ENCODE measurements at regions not wholly inside any gene's neighbourhood (a gene's known extent, or its start where the extent isn't known, plus 50 kb on each side); places are given as distances from the start of the nearest gene placed in this dataset.

DNA sequence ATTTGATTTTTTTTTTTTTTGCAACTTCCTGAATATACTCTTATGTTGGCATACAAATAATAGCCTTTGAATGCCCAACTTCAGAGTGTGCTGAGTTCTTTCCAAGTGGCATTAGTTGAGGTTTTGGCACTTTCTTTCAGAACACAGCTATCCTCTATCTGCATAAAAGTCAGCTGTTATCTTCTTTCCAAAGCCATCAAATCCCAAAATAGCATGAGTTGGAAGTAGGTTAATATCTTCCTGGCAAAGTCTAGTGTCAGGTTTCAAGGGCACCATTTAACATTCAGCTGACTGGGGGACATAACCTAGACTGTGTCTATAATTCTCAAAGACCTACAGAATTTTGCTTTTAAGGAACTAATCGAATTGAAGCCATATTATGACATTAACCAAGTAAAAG, 223.9 kb downstream of the PLPP3 start:
- H3K36me3 Mint-ChIP-seq (ENCODE audit: insufficient read depth in 1 of 3, low read depth in 3 of 3), result no peaks in the 10 kb centered on the region
- no peak for DNase-seq
- no peak overlapping the region for H3K27ac Mint-ChIP-seq
- no peak overlapping the region for H3K4me3 Mint-ChIP-seq
- Histone ChIP-seq H2AK5ac (ENCODE audit: insufficient read length, low read length) (no peak overlapping the region), H3K23ac (ENCODE audit: insufficient read length, low read depth, low read length) (no peak overlapping the region), H2BK120ac (ENCODE audit: low read depth, low read length, poor library complexity, severe bottlenecking) (no peak overlapping the region), H3K4ac (ENCODE audit: low read depth, low read length) (no peak overlapping the region), H2AFZ (ENCODE audit: low read length) (no peak overlapping the region), H2BK5ac (ENCODE audit: insufficient read length, low read length) (no peak overlapping the region), H3K23me2 (ENCODE audit: insufficient read length, low read depth, low read length, poor library complexity, severe bottlenecking) (no peaks in the 10 kb centered on the region), H2BK12ac (ENCODE audit: insufficient read length, low read depth, low read length) (no peak overlapping the region), H3K18ac (ENCODE audit: insufficient read length, low read depth, low read length) (no peak overlapping the region), H3K14ac (ENCODE audit: insufficient read depth, low read length) (no peak overlapping the region), H4K91ac (ENCODE audit: insufficient read length, low read depth, low read length) (no peak overlapping the region), H3K79me2 (ENCODE audit: insufficient read depth, low read length) (no peaks in the 10 kb centered on the region), H3K4me2 (ENCODE audit: insufficient read depth, insufficient read length, low read length) (no peak overlapping the region), H4K20me1 (ENCODE audit: control insufficient read depth, insufficient read depth, insufficient read length) (no peaks in the 10 kb centered on the region), H2BK15ac (ENCODE audit: low read depth, low read length) (no peak overlapping the region), H3K56ac (ENCODE audit: insufficient read length, low read depth, low read length) (no peak overlapping the region), H3K4me1 (ENCODE audit: insufficient read depth, low read length) (no peaks in the 10 kb centered on the region), H3T11ph (ENCODE audit: low read length) (no peak overlapping the region), H3K27me3 (ENCODE audit: insufficient read depth, low read length) (no peaks in the 10 kb centered on the region), H4K5ac (ENCODE audit: insufficient read length, low read depth, low read length) (no peak overlapping the region), H3K79me1 (ENCODE audit: insufficient read depth, low read depth, low read length, poor library complexity, severe bottlenecking) (no peaks in the 10 kb centered on the region), H3K27ac (ENCODE audit: insufficient read length, low read depth, low read length) (no peak overlapping the region), H3K9ac (ENCODE audit: extremely low read depth, insufficient read length, low read length) (no peak overlapping the region), H3K9me3 (ENCODE audit: control insufficient read depth, low read depth, low read length) (no peaks in the 10 kb centered on the region), H2BK20ac (ENCODE audit: low read depth, low read length, poor library complexity, severe bottlenecking) (no peak overlapping the region), H4K8ac (replicated peaks; ENCODE audit: insufficient read length, low read depth, low read length) (no peak overlapping the region)
- no peaks in the 10 kb centered on the region for H3K27me3 Mint-ChIP-seq (ENCODE audit: low read depth)
- peaks cover 3 to 7% of the 10 kb centered on the region in 2 experiments; a peak in 3 of 4 replicates for H3K4me1 Mint-ChIP-seq
- WGBS (ENCODE audit: extremely low coverage, insufficient read length, low lambda C conversion rate), result no CpG with 5 or more reads among the region's 1 CpG
- TF ChIP-seq, protein P1, sequence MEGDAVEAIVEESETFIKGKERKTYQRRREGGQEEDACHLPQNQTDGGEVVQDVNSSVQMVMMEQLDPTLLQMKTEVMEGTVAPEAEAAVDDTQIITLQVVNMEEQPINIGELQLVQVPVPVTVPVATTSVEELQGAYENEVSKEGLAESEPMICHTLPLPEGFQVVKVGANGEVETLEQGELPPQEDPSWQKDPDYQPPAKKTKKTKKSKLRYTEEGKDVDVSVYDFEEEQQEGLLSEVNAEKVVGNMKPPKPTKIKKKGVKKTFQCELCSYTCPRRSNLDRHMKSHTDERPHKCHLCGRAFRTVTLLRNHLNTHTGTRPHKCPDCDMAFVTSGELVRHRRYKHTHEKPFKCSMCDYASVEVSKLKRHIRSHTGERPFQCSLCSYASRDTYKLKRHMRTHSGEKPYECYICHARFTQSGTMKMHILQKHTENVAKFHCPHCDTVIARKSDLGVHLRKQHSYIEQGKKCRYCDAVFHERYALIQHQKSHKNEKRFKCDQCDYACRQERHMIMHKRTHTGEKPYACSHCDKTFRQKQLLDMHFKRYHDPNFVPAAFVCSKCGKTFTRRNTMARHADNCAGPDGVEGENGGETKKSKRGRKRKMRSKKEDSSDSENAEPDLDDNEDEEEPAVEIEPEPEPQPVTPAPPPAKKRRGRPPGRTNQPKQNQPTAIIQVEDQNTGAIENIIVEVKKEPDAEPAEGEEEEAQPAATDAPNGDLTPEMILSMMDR (conservative IDR thresholded peaks at IDR 0.05), result no peak
- no peaks in the 10 kb centered on the region for H3K9me3 Mint-ChIP-seq

All from H9 (cell line).